C4-2B (cell line): ENCODE measurements at regions not wholly inside any gene's neighbourhood (a gene's known extent, or its start where the extent isn't known, plus 50 kb on each side); places are given as distances from the start of the nearest gene placed in this dataset.

ENCODE experiments used
- H3K27ac ChIP-seq: fragments of 450-650 bp; 2 replicates; pipeline ENCODE4 v1.5.1; 2017
- ZFX ChIP-seq: fragments of 450-650 bp; IDR thresholded peaks from 2 replicates; pipeline ENCODE4 v1.6.1; 2017
- TF ChIP-seq, protein P1 (sequence below): fragments of 450-650 bp; conservative IDR thresholded peaks from 2 replicates; pipeline ENCODE4 v1.5.1; 2017; ENCODE audit warnings: mild to moderate bottlenecking

DNA sequence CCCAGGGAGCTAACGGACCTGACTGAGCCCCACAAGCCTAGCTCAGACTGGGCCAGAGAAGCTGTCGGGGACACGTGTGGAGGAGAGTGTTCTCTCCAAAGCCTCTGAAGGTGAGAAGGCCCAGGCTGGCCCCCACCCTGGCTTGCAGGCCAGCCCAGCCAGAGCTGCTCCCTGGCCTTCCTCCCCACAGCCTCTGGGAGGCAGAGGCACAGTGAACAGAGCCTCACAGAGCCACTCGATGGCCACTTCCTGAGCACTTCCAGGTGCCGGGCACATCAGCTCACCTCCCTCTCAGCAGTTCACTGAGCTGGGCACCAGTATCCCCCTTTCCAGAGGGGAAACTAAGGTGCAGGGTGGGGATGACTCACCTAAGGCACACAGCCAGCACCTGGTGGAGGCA lies 109.4 kb upstream of the LINGO1 start:
- H3K27ac ChIP-seq = no peak overlapping the region
- TF ChIP-seq ZFX = no peak
- TF ChIP-seq, protein P1, sequence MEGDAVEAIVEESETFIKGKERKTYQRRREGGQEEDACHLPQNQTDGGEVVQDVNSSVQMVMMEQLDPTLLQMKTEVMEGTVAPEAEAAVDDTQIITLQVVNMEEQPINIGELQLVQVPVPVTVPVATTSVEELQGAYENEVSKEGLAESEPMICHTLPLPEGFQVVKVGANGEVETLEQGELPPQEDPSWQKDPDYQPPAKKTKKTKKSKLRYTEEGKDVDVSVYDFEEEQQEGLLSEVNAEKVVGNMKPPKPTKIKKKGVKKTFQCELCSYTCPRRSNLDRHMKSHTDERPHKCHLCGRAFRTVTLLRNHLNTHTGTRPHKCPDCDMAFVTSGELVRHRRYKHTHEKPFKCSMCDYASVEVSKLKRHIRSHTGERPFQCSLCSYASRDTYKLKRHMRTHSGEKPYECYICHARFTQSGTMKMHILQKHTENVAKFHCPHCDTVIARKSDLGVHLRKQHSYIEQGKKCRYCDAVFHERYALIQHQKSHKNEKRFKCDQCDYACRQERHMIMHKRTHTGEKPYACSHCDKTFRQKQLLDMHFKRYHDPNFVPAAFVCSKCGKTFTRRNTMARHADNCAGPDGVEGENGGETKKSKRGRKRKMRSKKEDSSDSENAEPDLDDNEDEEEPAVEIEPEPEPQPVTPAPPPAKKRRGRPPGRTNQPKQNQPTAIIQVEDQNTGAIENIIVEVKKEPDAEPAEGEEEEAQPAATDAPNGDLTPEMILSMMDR = no peak

DNA sequence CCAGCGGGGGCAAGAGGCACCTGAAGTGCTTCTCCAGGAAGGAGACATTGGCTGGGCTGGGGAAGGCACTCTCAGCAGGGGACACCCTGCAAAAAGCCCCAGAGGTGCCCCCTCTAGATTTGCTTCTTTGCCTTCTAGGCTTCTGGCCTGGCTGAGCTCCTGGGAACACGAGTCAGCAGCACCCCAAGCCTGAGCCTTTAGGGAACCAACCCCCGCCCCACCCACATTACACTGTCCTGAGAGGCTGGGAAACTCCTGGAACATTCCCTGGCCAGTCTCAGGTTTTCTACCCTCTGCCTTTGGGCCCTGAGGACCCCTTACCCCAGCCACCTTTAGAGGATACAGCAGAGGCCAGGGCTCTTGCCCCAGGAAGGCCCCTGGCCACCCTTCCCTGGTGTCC lies 108.4 kb upstream of the LINGO1 start:
- no peak overlapping the region for H3K27ac ChIP-seq
- TF ChIP-seq, protein P1 = no peak
- TF ChIP-seq ZFX = no peak

DNA sequence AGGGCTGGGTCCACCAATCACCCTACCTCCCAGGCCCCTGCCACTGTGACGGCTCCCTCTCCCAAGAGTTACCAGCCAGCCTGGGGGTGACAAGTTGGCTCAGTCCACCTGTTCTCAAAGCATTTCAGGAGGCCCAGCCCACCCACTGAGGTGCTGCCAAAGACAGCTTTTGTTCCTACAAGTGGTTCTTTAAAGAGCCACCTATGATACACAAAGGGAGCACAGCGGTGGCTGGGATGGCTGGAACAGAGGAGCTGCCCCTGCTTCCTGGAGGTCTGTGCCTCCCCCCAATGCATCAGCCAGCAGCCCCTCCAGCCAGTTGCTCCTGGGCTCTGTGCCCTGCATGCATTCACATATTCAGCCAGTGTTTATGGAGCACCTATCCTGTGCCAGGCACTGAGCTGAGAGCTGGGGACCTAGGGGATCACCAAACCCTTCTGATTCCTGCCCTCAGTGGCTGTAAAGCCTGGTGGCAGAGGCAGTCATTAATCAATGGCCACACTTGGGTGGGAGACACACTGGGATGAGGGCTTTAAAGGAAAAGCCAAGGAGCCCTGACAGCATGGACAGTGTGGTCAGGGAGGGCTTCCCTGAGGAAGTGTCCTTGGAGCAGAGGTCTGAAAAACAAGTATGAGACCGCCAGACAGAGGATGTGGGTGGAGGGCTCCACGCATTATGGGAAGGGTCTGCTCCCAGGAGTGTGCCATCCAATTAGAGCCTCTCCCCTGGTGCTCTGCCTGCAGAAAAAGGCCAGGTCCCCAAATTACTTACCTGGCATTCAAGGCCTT lies 107.1 kb upstream of the LINGO1 start:
- no peak for TF ChIP-seq ZFX
- TF ChIP-seq, protein P1 = no peak
- H3K27ac ChIP-seq = no peak overlapping the region

DNA sequence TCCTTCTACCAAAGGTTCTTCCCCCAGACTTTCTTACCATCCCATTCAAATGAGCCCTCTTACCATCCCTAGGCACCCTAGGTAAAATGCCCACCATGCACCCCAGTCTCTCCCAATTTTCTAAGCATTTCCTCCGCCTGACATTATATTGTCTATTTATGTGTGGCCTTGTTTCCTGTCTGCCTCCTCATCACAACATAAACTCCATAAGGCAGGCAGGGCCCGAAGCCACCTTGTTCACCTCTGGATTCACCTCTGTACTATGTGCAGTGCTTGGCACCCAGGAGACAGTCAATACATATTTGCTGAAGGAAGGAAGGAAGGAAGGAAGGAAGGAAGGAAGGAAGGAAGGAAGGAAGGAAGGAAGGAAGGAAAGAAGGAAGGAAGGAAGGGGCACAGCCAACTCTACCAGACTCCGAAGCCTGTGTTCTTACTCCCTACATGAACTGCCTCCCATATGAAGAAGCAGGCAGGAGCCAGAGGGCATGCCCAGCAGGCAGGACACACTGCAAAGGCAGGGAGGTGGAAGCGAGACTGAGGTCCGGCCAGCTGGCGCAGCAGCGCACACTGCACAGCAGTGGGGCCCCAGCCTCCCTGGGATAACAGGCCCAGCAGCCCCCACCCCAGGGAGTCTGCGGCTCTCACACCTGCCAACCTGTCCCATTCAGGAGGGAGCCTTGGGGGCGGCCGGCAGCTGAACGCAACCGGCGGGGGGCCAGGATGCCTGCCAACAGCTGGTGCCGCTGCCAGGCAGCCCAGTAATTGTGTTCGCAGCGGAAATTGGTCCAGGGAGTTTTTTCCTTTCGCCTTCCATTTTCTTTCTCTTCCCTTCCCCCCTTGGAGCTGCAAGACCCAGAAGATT lies 106.0 kb upstream of the LINGO1 start:
- no peak overlapping the region for H3K27ac ChIP-seq
- TF ChIP-seq, protein P1 = no peak
- no peak for TF ChIP-seq ZFX

DNA sequence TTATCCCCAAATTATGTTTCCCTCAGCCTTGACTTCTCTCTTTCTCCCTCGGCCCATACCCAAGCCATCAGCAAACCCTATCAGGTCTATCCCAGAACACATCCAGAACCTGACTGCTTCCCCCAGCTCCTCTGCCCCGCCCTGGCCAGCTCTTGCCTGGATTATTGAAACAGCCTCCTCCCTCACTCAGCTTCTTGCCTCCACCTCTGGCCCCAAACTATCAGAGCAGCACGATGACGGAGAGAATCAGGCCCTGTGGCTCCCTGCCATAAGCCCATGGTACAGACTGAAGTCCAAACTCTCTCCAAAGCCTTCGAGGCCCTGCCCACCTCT lies 105.3 kb upstream of the LINGO1 start:
- no peak overlapping the region for H3K27ac ChIP-seq
- TF ChIP-seq, protein P1 = no peak
- no peak for TF ChIP-seq ZFX

DNA sequence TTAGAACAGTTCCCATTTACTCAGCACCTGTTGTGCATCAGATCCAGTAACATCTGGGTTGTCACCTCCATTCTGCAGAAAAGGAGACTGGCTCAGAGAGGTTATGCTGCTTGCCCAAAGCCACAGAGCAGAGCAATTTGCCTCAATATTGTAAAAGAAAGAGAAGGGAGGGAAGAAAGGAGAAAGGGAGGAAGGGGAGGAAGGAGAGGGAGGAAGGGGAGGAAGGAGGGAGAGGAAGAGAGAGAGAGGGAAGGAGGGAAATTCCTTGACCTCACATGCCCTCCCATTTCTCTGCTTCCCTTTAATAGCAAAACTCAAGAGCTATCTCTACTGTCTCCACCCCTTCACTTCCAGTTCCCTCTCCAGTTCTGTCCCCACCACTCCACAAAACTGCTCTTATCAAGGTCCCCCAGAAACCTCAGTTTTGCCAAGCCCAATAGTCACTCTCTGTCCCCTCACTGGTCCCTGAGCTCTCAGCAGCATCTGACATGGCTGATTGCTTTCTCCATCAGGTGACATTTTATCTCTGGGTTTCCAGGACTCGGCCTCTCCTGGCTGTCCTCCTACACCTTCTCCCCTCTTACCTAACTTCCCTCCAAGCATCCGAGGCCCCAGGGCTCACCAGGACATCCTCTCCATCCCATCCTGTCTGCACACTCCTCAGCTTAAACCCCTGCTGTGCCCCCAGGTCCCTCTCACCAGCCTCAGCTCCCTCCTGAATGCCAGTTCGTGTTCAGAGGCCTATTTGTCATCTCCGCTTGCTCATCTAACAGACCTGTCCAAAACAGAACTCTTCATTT lies 104.7 kb upstream of the LINGO1 start:
- TF ChIP-seq, protein P1 = no peak
- no peak for TF ChIP-seq ZFX
- no peak overlapping the region for H3K27ac ChIP-seq
